ENCODE measurements at regions not wholly inside any gene's neighbourhood (a gene's known extent, or its start where the extent isn't known, plus 50 kb on each side); places are given as distances from the start of the nearest gene placed in this dataset.

GRCh38 chr10:6713716-6714115 lies 133.6 kb upstream of the PRKCQ start:
- BruUV-seq (replicated peaks) = no TSS peak
- no peaks in the 10 kb centered on the region for H4K20me1 ChIP-seq (replicated peaks; ENCODE audit: control insufficient read depth, extremely low read depth, insufficient read depth, low read length)
- H3K36me3 ChIP-seq (ENCODE audit: control insufficient read depth in 2 of 2, extremely low read depth in 1 of 2, insufficient read depth in 2 of 2, low read length in 2 of 2) = no peaks in the 10 kb centered on the region
- H2AFZ ChIP-seq (ENCODE audit: low read depth, low read length) = no peak overlapping the region
- TF ChIP-seq POLR2A (IDR thresholded peaks at IDR 0.05; ENCODE audit: low read depth, low read length) = no peak
- TF ChIP-seq GATA2 (IDR thresholded peaks at IDR 0.05; ENCODE audit: insufficient read depth, insufficient read length, low read depth, low read length) = no peak
- TF ChIP-seq FOS (IDR thresholded peaks at IDR 0.05; ENCODE audit: borderline replicate concordance, insufficient read depth, low read length) = no peak
- no peak for TF ChIP-seq MAX (IDR thresholded peaks at IDR 0.05; ENCODE audit: insufficient read depth, insufficient read length)
- no peak for TF ChIP-seq POLR2AphosphoS5 (IDR thresholded peaks at IDR 0.05; ENCODE audit: insufficient read depth, low read depth, low read length)
- TF ChIP-seq EZH2 (IDR thresholded peaks at IDR 0.05; ENCODE audit: borderline replicate concordance, low read depth, low read length, severe bottlenecking) = no peak
- no peak for TF ChIP-seq CTCF (IDR thresholded peaks at IDR 0.05; ENCODE audit: extremely low read depth in 1 of 2, insufficient read depth in 1 of 2, low read depth in 1 of 2, low read length in 2 of 2)
- H3K27ac ChIP-seq (ENCODE audit: insufficient read depth, low read depth, low read length) = no peak overlapping the region
- intact Hi-C loops (cut with micrococcal nuclease) (no loop called here), dilution Hi-C loops (cut with MboI; ENCODE audit: extremely low pct_ligation_motif_present, low sequenced_read_pairs) (no loop called here)
- POLR2A ChIA-PET = no interaction called here
- no peaks in the 10 kb centered on the region for H3K9me3 ChIP-seq (replicated peaks; ENCODE audit: control insufficient read depth, insufficient read depth, low read length)
- peaks cover 0 to 5% of the 10 kb centered on the region in 2 experiments for H3K27me3 ChIP-seq (ENCODE audit: control insufficient read depth in 2 of 2, insufficient read depth in 2 of 2, low read length in 2 of 2)
- no peak overlapping the region for H3K4me3 ChIP-seq (replicated peaks in 1 of 3; ENCODE audit: insufficient read depth in 1 of 3, low read depth in 1 of 3, low read length in 3 of 3)
- no peak overlapping the region for H3K4me2 ChIP-seq (ENCODE audit: insufficient read depth, low read length)
- no peaks in the 10 kb centered on the region for H3K79me2 ChIP-seq (ENCODE audit: control insufficient read depth, insufficient read depth, low read length)
- H3K9me1 ChIP-seq (replicated peaks; ENCODE audit: control insufficient read depth, extremely low read depth, insufficient read depth, low read length) = no peaks in the 10 kb centered on the region
- no peak overlapping the region for H3K9ac ChIP-seq (replicated peaks; ENCODE audit: extremely low read depth, insufficient read depth, low read length)
- CTCF ChIA-PET = interaction anchor here (1.4 kb wide), 1 partner anchor 35 kb away, joined by 3 read pairs; no protein-coding TSS in a partner anchor
- H3K4me1 ChIP-seq (ENCODE audit: control insufficient read depth, extremely low read depth, insufficient read depth, low read length) = no peaks in the 10 kb centered on the region
- FAIRE-seq = no peak
- no peak for DNase-seq (ENCODE audit: low read depth, low spot score)
